NB4 (cell line): ENCODE measurements at regions not wholly inside any gene's neighbourhood (a gene's known extent, or its start where the extent isn't known, plus 50 kb on each side); places are given as distances from the start of the nearest gene placed in this dataset.

Experiments
- CTCF ChIP-seq: IDR thresholded peaks from one replicate; pipeline ENCODE4 v1.5.1; 2012; ENCODE audit warnings: low read depth, low read length
- MAX ChIP-seq: IDR thresholded peaks from 2 replicates; pipeline ENCODE4 v1.6.1; 2011; ENCODE audit warnings: low read depth, low read length
- MYC ChIP-seq: IDR thresholded peaks from 2 replicates; pipeline ENCODE4 v1.6.1; 2011; ENCODE audit warnings: low read depth, low read length
- POLR2A ChIP-seq: IDR thresholded peaks from 2 replicates; pipeline ENCODE4 v1.6.1; 2011; ENCODE audit warnings: mild to moderate bottlenecking; ENCODE audit not compliant: insufficient read length; ENCODE audit errors: extremely low read depth

GRCh38 chr16:86888231-86889053 lies 310.1 kb downstream of the FOXL1 start:
- TF ChIP-seq CTCF (no peak), MAX (no peak), POLR2A (no peak), MYC (no peak)
